HepG2 (cell line): ENCODE measurements at regions not wholly inside any gene's neighbourhood (a gene's known extent, or its start where the extent isn't known, plus 50 kb on each side); places are given as distances from the start of the nearest gene placed in this dataset.
A peak's percentile ranks its signal among the peaks of the same experiment; 100 is the strongest.

Experiments used
- ATAC-seq: fragments of 200-7000 bp; cut with Tn5 transposase; 3 replicates; pipeline ENCODE4 v1.9.1; 2020; ENCODE audit warnings: mild to moderate bottlenecking, moderate library complexity
- BruUV-seq: library from RNA; stranded (reverse); fragments of 400-500 nt; replicated peaks from 2 replicates; lab custom pipeline; 2021; lab: Mats Ljungman, UMichigan
- CTCF ChIA-PET: fragments of 300-600 bp; formaldehyde crosslinking; extraction: SDS; loops from one replicate; lab custom pipeline; 2021; ENCODE audit warnings: low total read pairs, inconsistent platforms, low intra/inter-chr PET ratio; lab: Yijun Ruan, JAX
- POLR2A ChIA-PET: fragments of 350-600 bp; sonication (Branson Sonifier 250); formaldehyde crosslinking; loops from one replicate; lab custom pipeline; 2020; ENCODE audit warnings: antibody characterized with exemption, inconsistent platforms; lab: Yijun Ruan, JAX
- DNase-seq: peaks from one replicate; pipeline ENCODE4 v3.0.0-alpha.2; 2015; ENCODE audit warnings: low spot score
- FAIRE-seq: peaks from 3 replicates; lab custom pipeline; 2011; peaks lifted over from hg19 to GRCh38; lab: Jason Lieb, UNC
- H2AFZ ChIP-seq: one replicate; pipeline ENCODE4 v1.6.1; 2011; ENCODE audit warnings: low read length, inconsistent platforms
- H3K27ac ChIP-seq: fragments of 300-600 bp; 3 replicates; pipeline ENCODE4 v1.8.0; 2011; ENCODE audit warnings: mixed run types, mild to moderate bottlenecking, mixed read lengths, low read length, inconsistent platforms; ENCODE audit not compliant: insufficient read depth; ENCODE audit errors: extremely low read length
- H3K27me3 ChIP-seq, 2 experiments: fragments of 200-600 bp in 1 of 2; 2 replicates in 1 of 2; 3 replicates in 1 of 2; pipeline versions ENCODE4 v1.6.0 to v1.8.0; 2011; ENCODE audit warnings: low read length in 2 of 2, mild to moderate bottlenecking in 2 of 2, moderate library complexity in 2 of 2, inconsistent platforms in 1 of 2; ENCODE audit not compliant: insufficient read depth in 2 of 2, control insufficient read depth in 1 of 2
- H3K36me3 ChIP-seq, 2 experiments: fragments of 200-600 bp in 1 of 2; replicated peaks in 1 of 2; 2 replicates in 1 of 2; 3 replicates in 1 of 2; pipeline versions ENCODE4 v1.5.1 to v1.8.0; 2011; ENCODE audit warnings: low read length in 2 of 2, inconsistent platforms in 1 of 2; ENCODE audit not compliant: insufficient read depth in 2 of 2, control insufficient read depth in 1 of 2
- H3K4me1 ChIP-seq: 2 replicates; pipeline ENCODE4 v1.5.1; 2012; ENCODE audit warnings: low read length, inconsistent platforms; ENCODE audit not compliant: insufficient read depth
- H3K4me2 ChIP-seq: 2 replicates; pipeline ENCODE4 v1.6.0; 2011; ENCODE audit warnings: low read depth, low read length, inconsistent platforms
- H3K4me3 ChIP-seq, 3 experiments: fragments of 200-600 bp in 1 of 3; sonication (generic), shearing (Covaris generic) in 1 of 3; replicated peaks in 1 of 3; 2 replicates each; pipeline ENCODE4 v1.5.1; 2011 to 2016; ENCODE audit warnings: low read length in 3 of 3, inconsistent platforms in 2 of 3, low read depth in 2 of 3, mild to moderate bottlenecking in 2 of 3, control low read depth in 1 of 3, mixed read lengths in 1 of 3; ENCODE audit not compliant: insufficient read depth in 1 of 3
- H3K79me2 ChIP-seq: one replicate; pipeline ENCODE4 v1.6.1; 2011; ENCODE audit warnings: low read length, inconsistent platforms; ENCODE audit not compliant: insufficient read depth
- H3K9ac ChIP-seq: 2 replicates; pipeline ENCODE4 v1.6.0; 2011; ENCODE audit warnings: mild to moderate bottlenecking, low read depth, low read length, inconsistent platforms; ENCODE audit not compliant: insufficient read depth
- H3K9me3 ChIP-seq: 2 replicates; pipeline ENCODE4 v1.5.1; 2012; ENCODE audit warnings: mild to moderate bottlenecking, low read length
- H4K20me1 ChIP-seq: 2 replicates; pipeline ENCODE4 v1.6.0; 2011; ENCODE audit warnings: inconsistent platforms, mild to moderate bottlenecking, low read length, moderate library complexity; ENCODE audit not compliant: insufficient read depth
- KDM6A ChIP-seq: IDR thresholded peaks from 2 replicates; pipeline ENCODE4 v1.6.1; 2016; ENCODE audit warnings: low read depth
- MAFF ChIP-seq: IDR thresholded peaks from 2 replicates; pipeline ENCODE4 v1.6.1; 2011; ENCODE audit warnings: low read depth, low read length, improper control_type of control experiment
- MAFK ChIP-seq, 2 experiments: IDR thresholded peaks in 1 of 2; conservative IDR thresholded peaks in 1 of 2; 2 replicates each; pipeline ENCODE4 v1.6.1; 2011; ENCODE audit warnings: improper control_type of control experiment in 2 of 2, low read length in 2 of 2
- MED13 ChIP-seq: sonication (generic); formaldehyde crosslinking; IDR thresholded peaks from 2 replicates; pipeline ENCODE4 v1.5.0; 2020; ENCODE audit warnings: missing genetic modification reagents
- PATZ1 ChIP-seq: sonication (generic); formaldehyde crosslinking; IDR thresholded peaks from 2 replicates; pipeline ENCODE4 v1.4.0; 2020; ENCODE audit warnings: missing genetic modification reagents
- RAD51 ChIP-seq: fragments of 450-650 bp; IDR thresholded peaks from 2 replicates; pipeline ENCODE4 v1.6.1; 2016; ENCODE audit warnings: borderline replicate concordance
- RARG ChIP-seq: sonication (generic); formaldehyde crosslinking; IDR thresholded peaks from 2 replicates; pipeline ENCODE4 v1.4.0; 2020; ENCODE audit warnings: low read depth, mild to moderate bottlenecking, missing genetic modification reagents
- SKIL ChIP-seq: sonication (generic); formaldehyde crosslinking; IDR thresholded peaks from 2 replicates; pipeline ENCODE4 v1.8.0; 2022; ENCODE audit warnings: missing genetic modification reagents, mild to moderate bottlenecking, moderate library complexity, borderline replicate concordance
- ZNF7 ChIP-seq: IDR thresholded peaks from 2 replicates; pipeline ENCODE4 v1.6.1; 2016; ENCODE audit warnings: missing biosample characterization, missing genetic modification reagents
- ZNF841 ChIP-seq: sonication (generic); formaldehyde crosslinking; IDR thresholded peaks from 2 replicates; pipeline ENCODE4 v1.8.1; 2023; ENCODE audit warnings: missing genetic modification reagents, borderline replicate concordance
- WGBS: methylation state at CpG from one replicate; pipeline ENCODE4 v1.1.6; 2017; ENCODE audit warnings: low lambda C conversion rate; 5-methylcytosine and 5-hydroxymethylcytosine counted together
- in situ Hi-C: cut with HindIII; loops from 2 replicates; pipeline ENCODE4 v1.10.0; 2017; ENCODE audit warnings: low pct_unique_long_range_greater_than_20kb; ENCODE audit not compliant: extremely low pct_ligation_motif_present
- intact Hi-C: fragments of 100-400 bp; cut with micrococcal nuclease; formaldehyde crosslinking; loops from one replicate; pipeline ENCODE4 v1.10.0; 2022; ENCODE audit not compliant: unreplicated experiment
- TF ChIP-seq, protein P1 (sequence below): sonication (generic); formaldehyde crosslinking; IDR thresholded peaks from 2 replicates; pipeline ENCODE4 v1.5.0; 2020; ENCODE audit warnings: missing genetic modification reagents

- no peak overlapping the region for H3K4me2 ChIP-seq
- peak; percentile 58 for TF ChIP-seq MAFF
- peak; percentile 58 to 75 for TF ChIP-seq MAFK (conservative IDR thresholded peaks at IDR 0.05 in 1 of 2, IDR thresholded peaks at IDR 0.05 in 1 of 2; ENCODE audit: low read length in 2 of 2)
- TF ChIP-seq PATZ1 (CRISPR knock-in tag): no peak
- no peak for TF ChIP-seq ZNF7 (CRISPR knock-in tag)
- H3K9me3 ChIP-seq: no peaks in the 10 kb centered on the region
- POLR2A ChIA-PET: no interaction called here
- H3K4me1 ChIP-seq: no peaks in the 10 kb centered on the region
- DNase-seq: no peak
- intact Hi-C loops (no loop called here), in situ Hi-C loops (no loop called here)
- no peak for ATAC-seq
- WGBS: 0% methylated on average over 1 of the region's 1 CpG
- H3K36me3 ChIP-seq: no peaks in the 10 kb centered on the region
- no peaks in the 10 kb centered on the region; the same call in 1 of the 2 replicates for H4K20me1 ChIP-seq
- no TSS peak for BruUV-seq
- no peak overlapping the region for H3K27ac ChIP-seq
- H3K4me3 ChIP-seq: no peak overlapping the region
- CTCF ChIA-PET: no interaction called here
- H3K79me2 ChIP-seq: no peaks in the 10 kb centered on the region
- H3K27me3 ChIP-seq: no peaks in the 10 kb centered on the region; a peak in 1 of 5 replicates
- H3K9ac ChIP-seq: no peak overlapping the region
- FAIRE-seq: no peak
- H2AFZ ChIP-seq: no peak overlapping the region
These were observed 1553.0 kb upstream of the PIK3C3 start for GRCh38 chr18:40402052-40402451.

- Histone ChIP-seq H3K4me1 (no peaks in the 10 kb centered on the region), H3K79me2 (no peaks in the 10 kb centered on the region), H3K36me3 (no peaks in the 10 kb centered on the region), H4K20me1 (no peaks in the 10 kb centered on the region), H3K27me3 (no peaks in the 10 kb centered on the region), H3K9ac (no peak overlapping the region), H3K4me2 (no peak overlapping the region), H2AFZ (no peak overlapping the region), H3K27ac (no peak overlapping the region), H3K9me3 (no peaks in the 10 kb centered on the region), H3K4me3 (no peak overlapping the region)
- intact Hi-C loops (no loop called here), in situ Hi-C loops (no loop called here)
- no TSS peak for BruUV-seq
- DNase-seq (no peak), FAIRE-seq (no peak), ATAC-seq (no peak)
- 2% methylated on average over 2 of the region's 2 CpGs for WGBS
- TF ChIP-seq ZNF841 (CRISPR knock-in tag) (no peak), RARG (CRISPR knock-in tag) (no peak), KDM6A (CRISPR knock-in tag) (no peak), RAD51 (no peak), MED13 (CRISPR knock-in tag) (no peak), SKIL (CRISPR knock-in tag) (no peak)
- TF ChIP-seq, protein P1, sequence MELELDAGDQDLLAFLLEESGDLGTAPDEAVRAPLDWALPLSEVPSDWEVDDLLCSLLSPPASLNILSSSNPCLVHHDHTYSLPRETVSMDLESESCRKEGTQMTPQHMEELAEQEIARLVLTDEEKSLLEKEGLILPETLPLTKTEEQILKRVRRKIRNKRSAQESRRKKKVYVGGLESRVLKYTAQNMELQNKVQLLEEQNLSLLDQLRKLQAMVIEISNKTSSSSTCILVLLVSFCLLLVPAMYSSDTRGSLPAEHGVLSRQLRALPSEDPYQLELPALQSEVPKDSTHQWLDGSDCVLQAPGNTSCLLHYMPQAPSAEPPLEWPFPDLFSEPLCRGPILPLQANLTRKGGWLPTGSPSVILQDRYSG (CRISPR knock-in tag): no peak
- CTCF ChIA-PET: no interaction called here
- POLR2A ChIA-PET: no interaction called here
These were observed 1566.9 kb upstream of the PIK3C3 start for GRCh38 chr18:40388121-40388520.
